ENCODE measurements at regions not wholly inside any gene's neighbourhood (a gene's known extent, or its start where the extent isn't known, plus 50 kb on each side); places are given as distances from the start of the nearest gene placed in this dataset.

GRCh38 chr12:92614001-92614400 lies 88.8 kb upstream of the PLEKHG7 start:
- DNase-seq: no peak

- DNase-seq: no peak
Observed at GRCh38 chr12:92612611-92613010, 90.2 kb upstream of the PLEKHG7 start.

DNA sequence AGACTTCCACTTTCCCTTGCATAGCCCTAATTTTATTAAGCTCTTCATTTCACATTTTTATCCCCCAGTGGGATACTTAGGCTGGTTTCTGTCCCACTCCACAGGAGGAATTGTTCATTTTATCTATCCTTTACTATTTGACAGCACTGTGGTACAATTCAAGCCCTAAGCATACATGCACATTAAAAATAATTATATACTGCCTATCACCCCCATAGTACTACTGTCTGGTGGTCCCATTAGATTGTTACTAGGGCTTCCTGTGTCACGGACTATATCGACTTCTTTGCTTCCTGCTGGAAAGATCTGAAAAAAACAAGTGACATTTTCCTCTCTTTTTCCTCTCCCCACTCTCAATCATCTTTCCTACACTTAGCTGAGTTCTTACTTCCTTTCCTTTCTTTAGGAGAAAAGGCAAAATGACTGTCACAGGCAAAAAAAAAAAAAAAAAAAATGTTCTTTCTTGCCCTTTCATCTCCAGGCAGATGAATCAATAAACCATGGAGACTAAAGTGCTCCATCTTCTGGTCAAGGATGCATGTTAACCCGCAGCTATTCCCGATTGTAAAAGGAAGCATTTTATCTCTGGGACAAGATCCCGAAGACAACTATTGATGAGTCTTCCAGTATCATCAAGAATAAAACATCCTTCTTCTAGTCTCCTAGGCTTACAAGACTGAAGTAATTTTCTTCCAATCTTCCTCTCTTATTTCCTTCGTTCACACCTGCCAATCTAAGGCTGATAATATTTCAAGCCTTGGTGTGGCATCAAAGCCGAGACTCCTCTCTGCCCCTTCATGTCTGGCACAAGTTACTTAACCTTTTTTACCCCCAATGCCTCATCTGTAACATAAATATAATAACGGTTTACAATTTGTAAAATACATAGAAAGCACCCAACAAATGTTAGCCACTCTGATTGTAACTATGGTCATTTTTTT lies 94.4 kb upstream of the PLEKHG7 start:
- no peak for DNase-seq

- DNase-seq: no peak
Observed at GRCh38 chr12:92606956-92607355, 95.8 kb upstream of the PLEKHG7 start.

- no peak for DNase-seq
Observed at GRCh38 chr12:92605621-92606170, 97.1 kb upstream of the PLEKHG7 start.

- no peak for DNase-seq
Observed at GRCh38 chr12:92604786-92605185, 98.0 kb upstream of the PLEKHG7 start.

- DNase-seq: no peak
Observed at GRCh38 chr12:92603741-92604432, 98.9 kb upstream of the PLEKHG7 start.

GRCh38 chr12:92602930-92603623 lies 99.7 kb upstream of the PLEKHG7 start:
- peak; percentile 86 for DNase-seq

DNA sequence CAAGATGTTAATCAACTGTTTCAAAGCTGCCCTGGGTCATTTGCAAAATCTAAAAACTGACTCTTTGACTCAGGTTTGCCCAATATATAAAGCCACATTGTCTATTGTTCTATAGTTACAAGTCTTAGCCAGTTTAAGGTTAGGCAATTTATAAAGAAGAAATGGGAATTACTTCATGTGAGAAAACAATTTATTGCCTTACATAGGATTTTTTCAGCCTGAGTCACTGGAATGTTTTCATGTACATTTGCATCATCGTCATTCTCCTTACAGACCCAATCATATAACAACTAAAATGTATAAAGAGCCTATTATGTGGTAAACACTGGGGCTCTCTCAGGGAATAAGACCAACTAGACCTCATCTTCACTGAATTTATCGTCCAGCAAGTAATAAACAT lies 100.3 kb upstream of the PLEKHG7 start:
- peak; percentile 81 for DNase-seq

DNA sequence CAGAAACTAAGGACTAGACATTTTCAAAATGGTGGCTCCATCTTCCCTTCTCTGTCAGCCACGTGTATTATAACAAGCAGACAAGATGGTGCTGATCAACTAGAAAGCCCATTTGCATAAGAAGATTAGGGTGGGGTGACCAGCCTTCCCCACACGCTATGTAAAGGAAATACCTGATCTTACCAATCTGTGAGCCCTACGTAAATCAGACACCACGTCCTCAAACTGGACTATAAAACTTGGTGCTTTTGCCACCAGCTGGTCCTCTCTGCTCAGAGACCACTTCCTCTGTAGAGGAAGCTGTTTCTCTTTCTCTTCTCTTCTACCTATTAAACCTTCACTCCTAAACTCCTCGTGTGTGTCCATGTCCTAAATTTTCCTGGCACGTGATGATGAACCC lies 101.1 kb upstream of the PLEKHG7 start:
- no peak for DNase-seq

- no peak for DNase-seq
Observed at GRCh38 chr12:92601176-92601575, 101.6 kb upstream of the PLEKHG7 start.

- DNase-seq: no peak
Observed at GRCh38 chr12:92600052-92600451, 102.7 kb upstream of the PLEKHG7 start.

DNA sequence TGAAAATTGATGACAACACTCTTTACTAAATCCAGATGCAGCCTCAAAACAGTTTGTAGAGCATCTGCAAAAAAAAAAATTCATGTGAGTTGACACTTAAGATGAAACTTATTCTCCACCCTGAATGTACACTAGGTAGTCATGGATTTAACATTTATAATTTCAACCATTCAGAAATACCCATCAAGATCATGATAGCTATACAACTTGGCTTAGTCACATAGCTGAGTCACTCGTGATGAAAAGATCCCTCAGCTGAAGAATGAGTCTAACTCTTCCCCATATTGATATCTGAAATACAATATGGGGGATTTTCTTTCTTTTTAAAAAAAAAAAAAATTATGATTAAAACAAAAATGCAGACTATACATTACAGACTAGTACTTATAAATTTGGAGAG lies 104.8 kb upstream of the PLEKHG7 start:
- DNase-seq: peak; percentile 63

- DNase-seq: no peak
Observed at GRCh38 chr12:92597118-92597517, 105.7 kb upstream of the PLEKHG7 start.

GRCh38 chr12:92596383-92596782 lies 106.4 kb upstream of the PLEKHG7 start:
- peak; percentile 67 for DNase-seq

GRCh38 chr12:92595663-92596062 lies 107.1 kb upstream of the PLEKHG7 start:
- DNase-seq: no peak

- peak; percentile 19 for DNase-seq
Observed at GRCh38 chr12:92593734-92594402, 108.9 kb upstream of the PLEKHG7 start.

- DNase-seq: no peak
Observed at GRCh38 chr12:92585115-92585727, 117.6 kb upstream of the PLEKHG7 start.

DNA sequence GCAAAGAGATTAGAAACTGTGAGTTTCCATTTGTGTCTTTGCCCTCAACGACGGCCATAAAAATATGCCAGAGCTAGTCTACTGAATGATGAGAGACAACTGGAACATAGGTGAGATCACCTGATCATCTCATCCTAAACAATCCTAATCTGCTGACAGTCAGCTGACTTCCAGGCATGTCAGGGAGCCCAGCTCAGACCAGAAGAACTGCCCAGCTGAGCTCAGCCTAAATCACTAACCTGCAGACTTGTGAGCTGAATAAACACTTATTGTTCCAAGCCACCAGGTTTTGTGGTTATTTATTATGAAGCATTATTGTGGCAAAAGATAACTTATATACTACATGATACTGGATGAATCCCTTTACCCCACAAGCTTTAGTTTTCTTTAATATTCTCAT lies 118.9 kb upstream of the PLEKHG7 start:
- DNase-seq: no peak

GRCh38 chr12:92582893-92583292 lies 119.9 kb upstream of the PLEKHG7 start:
- no peak for DNase-seq

DNA sequence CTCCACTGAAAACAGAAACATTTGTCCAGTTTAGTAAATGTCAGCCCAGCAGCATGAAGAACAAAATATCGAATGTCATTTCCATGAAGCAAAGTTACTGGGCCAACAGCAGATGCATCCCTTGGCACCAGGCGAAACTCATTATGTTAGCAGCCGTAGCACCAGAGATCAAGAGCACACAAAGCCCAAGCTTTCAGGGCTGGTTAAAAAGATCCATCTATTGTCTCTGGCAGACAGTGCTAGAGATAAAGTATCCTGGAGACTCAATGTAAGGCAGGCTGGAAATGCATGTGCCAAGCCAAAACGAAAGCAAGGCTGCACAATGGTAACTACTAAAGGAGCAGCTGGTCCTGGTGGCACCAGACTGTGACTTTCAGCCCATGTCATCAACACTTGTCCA lies 120.3 kb upstream of the PLEKHG7 start:
- no peak for DNase-seq

DNA sequence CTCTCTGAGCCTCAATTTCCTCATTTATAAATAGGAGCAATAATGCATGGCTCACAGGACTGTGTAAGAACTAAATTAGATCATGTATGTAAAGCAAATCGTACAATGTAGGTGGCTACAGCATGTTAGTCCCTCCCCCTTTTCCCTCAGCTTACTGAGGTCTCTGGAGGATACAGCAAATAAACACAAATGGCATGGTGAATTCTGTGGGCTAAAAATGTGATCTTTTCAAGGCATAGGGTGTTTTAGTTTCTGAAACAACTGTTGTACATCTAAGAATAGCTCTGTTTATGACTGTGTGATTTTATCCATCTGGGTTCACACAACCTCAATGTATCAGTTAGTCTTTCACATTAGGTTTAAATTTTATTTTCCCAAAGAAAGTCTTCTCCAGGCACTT lies 121.2 kb upstream of the PLEKHG7 start:
- DNase-seq: no peak

All from NCI-H226 (cell line).